Peyer's patch (tissue), 4 donors: ENCODE measurements at regions not wholly inside any gene's neighbourhood (a gene's known extent, or its start where the extent isn't known, plus 50 kb on each side); places are given as distances from the start of the nearest gene placed in this dataset.

Experiments
- POLR2A ChIP-seq, 2 donors: fragments of 450-650 bp; IDR thresholded peaks; one replicate each; pipeline ENCODE4 v1.5.1; 2017; ENCODE audit warnings: antibody characterized with exemption in 2 of 2, mild to moderate bottlenecking in 2 of 2, moderate library complexity in 2 of 2
- TF ChIP-seq, protein P1 (sequence below), 6 experiments: fragments of 450-650 bp in 4 of 6; fragments of 200-600 bp in 2 of 6; sonication (generic) in 1 of 6; IDR thresholded peaks; one replicate each; pipeline ENCODE4 v1.5.1; 2017 to 2019; ENCODE audit warnings: antibody characterized with exemption in 6 of 6, mild to moderate bottlenecking in 3 of 6, moderate library complexity in 1 of 6

DNA sequence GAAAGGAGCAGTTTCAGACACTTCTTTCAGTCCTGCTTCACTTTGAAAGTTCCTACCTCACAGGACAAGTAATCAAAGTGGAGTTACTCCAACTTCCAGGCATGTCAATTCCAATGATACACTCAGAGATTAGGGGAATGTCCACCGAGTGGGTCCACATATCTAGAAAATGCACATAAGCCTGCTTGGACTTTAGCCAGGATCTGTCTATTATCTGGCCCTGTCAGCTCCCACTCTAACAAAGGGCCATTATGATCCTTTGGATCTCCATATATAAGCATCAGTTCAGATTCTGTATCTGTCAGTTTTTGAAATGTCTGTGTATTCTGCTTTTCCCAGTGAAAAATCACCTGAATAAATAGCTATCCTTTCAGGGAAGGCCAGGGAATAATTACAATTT lies 112.9 kb upstream of the ATXN7L3B start:
- TF ChIP-seq POLR2A (IDR thresholded peaks at IDR 0.05) = no peak
- TF ChIP-seq, protein P1, sequence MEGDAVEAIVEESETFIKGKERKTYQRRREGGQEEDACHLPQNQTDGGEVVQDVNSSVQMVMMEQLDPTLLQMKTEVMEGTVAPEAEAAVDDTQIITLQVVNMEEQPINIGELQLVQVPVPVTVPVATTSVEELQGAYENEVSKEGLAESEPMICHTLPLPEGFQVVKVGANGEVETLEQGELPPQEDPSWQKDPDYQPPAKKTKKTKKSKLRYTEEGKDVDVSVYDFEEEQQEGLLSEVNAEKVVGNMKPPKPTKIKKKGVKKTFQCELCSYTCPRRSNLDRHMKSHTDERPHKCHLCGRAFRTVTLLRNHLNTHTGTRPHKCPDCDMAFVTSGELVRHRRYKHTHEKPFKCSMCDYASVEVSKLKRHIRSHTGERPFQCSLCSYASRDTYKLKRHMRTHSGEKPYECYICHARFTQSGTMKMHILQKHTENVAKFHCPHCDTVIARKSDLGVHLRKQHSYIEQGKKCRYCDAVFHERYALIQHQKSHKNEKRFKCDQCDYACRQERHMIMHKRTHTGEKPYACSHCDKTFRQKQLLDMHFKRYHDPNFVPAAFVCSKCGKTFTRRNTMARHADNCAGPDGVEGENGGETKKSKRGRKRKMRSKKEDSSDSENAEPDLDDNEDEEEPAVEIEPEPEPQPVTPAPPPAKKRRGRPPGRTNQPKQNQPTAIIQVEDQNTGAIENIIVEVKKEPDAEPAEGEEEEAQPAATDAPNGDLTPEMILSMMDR (IDR thresholded peaks at IDR 0.05) = no peak
